Loucy (cell line): ENCODE measurements at regions not wholly inside any gene's neighbourhood (a gene's known extent, or its start where the extent isn't known, plus 50 kb on each side); places are given as distances from the start of the nearest gene placed in this dataset.
"Not testable (repeated sequence)": the region's sequence is repeated elsewhere in the genome, so short reads cannot be mapped to it uniquely, and the experiment has no call there.

ENCODE experiments used
- CTCF ChIP-seq: fragments of 200-600 bp; sonication (generic); conservative IDR thresholded peaks from 2 replicates; pipeline ENCODE4 v1.5.1; 2014; ENCODE audit warnings: mild to moderate bottlenecking, antibody characterized with exemption, low read length
- EZH2phosphoT487 ChIP-seq: fragments of 200-600 bp; IDR thresholded peaks from 2 replicates; pipeline ENCODE4 v1.6.1; 2018; ENCODE audit warnings: antibody characterized with exemption, mild to moderate bottlenecking, moderate library complexity, borderline replicate concordance

- TF ChIP-seq CTCF, EZH2phosphoT487: not testable (repeated sequence)
Measured at GRCh38 chr2:131668794-131669540, 141.3 kb downstream of the CCDC74A start.
